Erythroblast (primary cell): ENCODE measurements at regions not wholly inside any gene's neighbourhood (a gene's known extent, or its start where the extent isn't known, plus 50 kb on each side); places are given as distances from the start of the nearest gene placed in this dataset.

Experiments used
- DNase-seq, 2 experiments: peaks; one replicate each; lab custom pipeline; 2025; lab: John Stamatoyannopoulos, UW
- GATA1 ChIP-seq: IDR thresholded peaks from 2 replicates; pipeline ENCODE4 v1.6.1; 2011; ENCODE audit warnings: low read depth, mild to moderate bottlenecking, control low read depth, low read length, moderate library complexity
- POLR2A ChIP-seq: IDR thresholded peaks from 2 replicates; pipeline ENCODE4 v1.6.1; 2011; ENCODE audit warnings: mild to moderate bottlenecking, low read length

- DNase-seq, result no peak
- TF ChIP-seq POLR2A (no peak), GATA1 (no peak)
Observed at GRCh38 chr7:156000601-156001396, 188.5 kb upstream of the SHH start.

DNA sequence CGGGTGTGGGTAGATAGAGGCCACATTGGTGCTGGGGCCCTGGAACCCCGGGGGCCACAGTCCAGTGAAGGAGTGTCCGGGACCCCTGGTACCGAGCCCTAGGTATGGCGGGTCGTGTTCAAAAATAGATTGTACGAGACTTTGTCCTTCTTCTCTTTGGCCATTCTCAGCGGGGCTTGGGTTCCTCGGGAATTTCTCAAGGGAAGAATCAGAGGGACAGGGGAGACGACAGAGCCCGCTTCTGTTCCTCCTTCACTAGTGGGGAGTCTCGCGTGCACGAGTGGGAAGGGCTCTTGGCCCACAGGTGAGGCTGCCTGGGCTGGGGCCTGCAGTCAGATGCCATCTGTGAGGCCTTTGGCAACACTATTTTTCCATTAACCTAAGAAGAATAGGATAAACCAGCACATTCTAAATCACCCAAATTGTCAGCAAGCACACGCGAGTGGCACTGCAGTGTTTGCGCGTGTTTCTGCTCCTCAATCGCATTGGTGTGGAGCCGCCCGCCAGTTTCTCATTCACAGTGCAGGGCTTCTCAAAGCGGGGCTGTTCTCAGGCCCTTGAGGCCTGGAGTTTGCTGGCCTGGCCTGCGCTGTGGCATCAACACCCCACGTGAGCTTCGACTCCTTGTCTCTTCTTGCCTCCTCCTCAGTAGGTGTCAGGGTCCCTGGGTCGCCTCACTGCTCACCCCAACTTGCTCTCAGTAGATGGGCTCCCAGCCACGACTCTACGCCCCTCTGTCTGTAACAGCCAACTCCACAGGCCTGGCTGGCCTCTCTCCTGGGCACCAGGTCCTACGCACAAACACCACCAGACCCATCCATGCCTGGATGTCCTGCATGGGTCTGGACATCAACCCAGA is 187.6 kb upstream of the SHH start:
- no peak for TF ChIP-seq POLR2A
- no peak for TF ChIP-seq GATA1
- DNase-seq, result no peak

DNA sequence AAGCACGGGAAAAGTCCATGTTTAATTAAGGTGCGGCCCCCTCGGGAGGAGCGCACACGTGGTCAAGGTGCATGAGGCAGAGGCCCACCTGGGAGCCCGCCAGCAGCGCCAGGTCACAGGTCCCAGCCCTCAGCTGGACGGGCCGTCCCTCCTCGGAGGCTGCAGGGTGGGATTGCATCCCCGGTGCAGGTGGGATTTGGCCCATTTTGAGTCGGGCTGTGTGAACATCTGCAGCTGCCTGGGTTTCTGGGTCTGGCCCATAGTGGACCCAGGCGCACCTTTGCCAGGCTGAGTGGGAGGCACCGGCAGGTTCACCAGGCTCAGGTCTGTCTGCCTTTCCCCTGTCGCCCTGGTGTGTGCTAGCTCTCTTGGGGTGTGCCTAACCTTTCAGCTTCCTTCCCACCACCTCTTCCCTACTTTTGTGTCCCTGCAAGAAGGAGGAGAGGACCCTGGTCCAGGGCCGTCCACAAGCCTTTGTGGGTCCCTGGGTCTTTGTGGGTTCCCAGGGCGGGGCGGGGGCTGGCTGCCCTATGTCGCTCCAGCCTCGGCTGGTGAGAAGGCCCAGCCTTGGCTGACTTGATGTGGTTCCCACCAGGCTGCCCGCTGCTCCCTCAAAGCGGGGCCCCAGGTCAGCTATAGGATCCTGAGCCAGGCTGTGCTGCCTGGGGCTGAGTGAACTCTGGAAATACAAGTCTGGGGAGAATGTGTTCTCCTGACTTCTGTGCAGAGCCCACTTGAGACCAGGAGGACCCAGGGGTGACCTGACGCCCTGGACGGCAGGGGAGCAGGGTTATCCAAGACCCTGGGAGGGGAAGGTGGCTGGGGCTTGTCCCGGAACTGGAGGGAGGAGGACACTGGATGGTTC is 186.7 kb upstream of the SHH start:
- no peak for DNase-seq
- TF ChIP-seq GATA1, result no peak

GRCh38 chr7:155998328-155998691 is 186.0 kb upstream of the SHH start:
- TF ChIP-seq GATA1 (no peak), POLR2A (no peak)
- no peak for DNase-seq

DNA sequence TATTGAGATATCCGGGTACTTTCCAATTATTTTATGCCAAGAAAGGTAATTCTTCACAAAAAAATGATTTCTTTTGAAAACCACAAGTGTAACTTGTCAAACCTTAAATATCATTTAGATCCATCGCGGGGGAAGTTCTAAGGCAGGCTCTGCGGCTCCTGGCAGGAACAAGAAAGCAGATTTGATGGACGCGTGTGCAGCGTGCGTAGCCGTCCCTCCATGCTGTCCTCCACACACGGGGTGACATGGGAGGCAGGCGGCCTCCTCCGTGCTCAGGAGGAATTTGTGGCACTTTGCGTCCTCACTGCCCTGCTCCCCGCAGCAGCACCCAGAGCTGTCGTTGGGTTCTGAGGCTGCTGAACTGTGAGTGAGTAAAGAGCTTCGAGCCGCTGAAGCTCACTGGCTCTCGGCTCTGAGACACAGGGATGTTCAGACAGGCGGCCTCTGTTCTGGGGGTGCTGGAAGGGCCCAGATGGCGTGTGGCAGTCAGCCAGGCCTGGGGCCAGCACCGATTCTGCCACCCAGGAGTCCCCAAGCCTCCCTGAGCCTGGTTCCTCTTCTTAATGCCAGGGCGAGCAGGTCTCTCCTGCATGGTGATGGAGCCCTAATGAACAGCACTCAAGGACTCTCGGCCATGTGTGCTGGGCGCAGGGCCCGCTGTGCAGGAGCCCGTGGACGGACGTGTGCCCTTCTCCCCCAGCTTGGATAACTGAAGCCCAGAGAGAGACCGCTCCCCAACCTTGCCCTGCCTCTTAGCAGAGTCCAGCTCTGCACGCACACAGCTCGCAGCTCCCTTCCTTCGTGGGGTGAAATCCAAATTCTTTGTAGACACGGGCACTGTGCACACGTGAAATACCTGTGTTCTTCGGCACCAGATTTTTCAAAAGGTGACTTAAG is 185.4 kb upstream of the SHH start:
- DNase-seq, result no peak
- TF ChIP-seq POLR2A (no peak), GATA1 (no peak)

DNA sequence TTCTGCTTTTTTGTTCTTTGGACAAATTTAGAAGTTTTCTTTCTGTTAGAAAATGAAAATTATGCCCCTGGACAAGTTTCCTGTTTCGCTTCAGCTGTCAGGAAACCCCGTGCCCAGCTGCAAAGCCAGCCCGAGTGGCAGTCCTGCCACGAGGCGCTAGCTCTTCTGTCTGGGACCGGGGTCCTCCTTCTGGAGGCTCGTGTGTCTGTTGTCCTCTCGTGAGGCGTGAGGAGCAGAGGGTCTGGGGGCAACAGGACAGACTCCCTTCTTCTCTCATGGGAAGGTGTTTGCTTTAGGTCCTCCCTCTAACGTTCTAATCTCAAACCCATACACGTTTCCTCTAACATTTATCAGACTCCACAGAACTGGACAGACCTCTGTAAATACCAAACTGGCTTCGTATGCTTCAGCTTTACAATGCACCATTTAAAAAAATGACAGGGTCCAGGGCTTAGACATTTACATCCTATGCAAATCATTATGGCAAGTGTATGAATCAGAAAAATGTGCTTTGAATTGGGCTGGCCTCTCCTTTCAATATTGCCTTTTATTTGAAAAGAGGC is 184.5 kb upstream of the SHH start:
- TF ChIP-seq POLR2A (no peak), GATA1 (no peak)
- no peak for DNase-seq

GRCh38 chr7:155995183-155995612 is 182.9 kb upstream of the SHH start:
- no peak for TF ChIP-seq POLR2A
- no peak for TF ChIP-seq GATA1
- DNase-seq, result no peak

DNA sequence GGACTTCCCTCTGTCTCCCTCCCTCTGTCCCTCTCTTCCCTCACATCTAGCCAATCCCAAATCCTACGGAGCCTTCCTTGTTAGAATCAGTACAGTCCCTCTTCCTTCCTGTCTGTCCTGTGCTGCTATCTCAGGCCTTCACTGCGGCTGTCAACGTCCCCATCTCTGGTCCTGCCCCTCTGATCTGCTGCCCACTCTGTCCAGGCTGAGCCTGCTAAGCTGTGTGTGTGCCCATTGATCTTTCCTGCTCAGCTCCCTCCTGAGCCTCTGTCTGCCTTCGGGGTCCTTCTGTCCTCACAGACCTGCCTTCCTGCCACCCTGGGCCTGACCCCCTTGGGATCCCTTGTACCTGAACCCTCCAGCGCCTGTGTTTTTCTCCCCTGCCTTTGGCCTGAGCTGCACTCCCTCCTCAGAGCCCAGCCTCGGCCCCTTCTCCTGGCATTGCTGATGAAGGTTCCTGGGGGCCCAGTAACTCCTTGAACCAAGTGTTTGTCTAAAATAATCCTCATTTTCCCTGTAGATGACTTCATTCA is 182.1 kb upstream of the SHH start:
- no peak for DNase-seq
- TF ChIP-seq GATA1 (no peak), POLR2A (no peak)

GRCh38 chr7:155993420-155994278 is 181.4 kb upstream of the SHH start:
- DNase-seq, result no peak
- no peak for TF ChIP-seq GATA1
- no peak for TF ChIP-seq POLR2A

DNA sequence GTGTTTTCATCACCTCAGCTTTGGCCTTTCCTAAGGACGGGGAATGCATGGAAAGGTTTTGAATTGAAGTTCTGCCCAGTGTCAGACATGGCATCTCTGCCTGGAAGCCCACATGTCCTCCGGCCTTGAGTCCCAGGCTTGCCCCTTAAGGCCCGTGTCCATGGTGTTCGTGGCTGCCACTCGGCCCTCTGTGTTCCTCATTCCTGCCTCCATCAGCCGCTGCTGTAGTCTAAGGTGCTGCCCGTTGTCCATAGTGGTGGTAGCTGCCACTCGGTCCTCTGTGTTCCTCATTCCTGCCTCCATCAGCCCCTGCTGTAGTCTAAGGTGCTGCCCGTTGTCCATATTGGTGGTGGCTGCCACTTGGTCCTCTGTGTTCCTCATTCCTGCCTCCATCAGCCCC is 180.7 kb upstream of the SHH start:
- DNase-seq, result no peak
- TF ChIP-seq GATA1, result no peak
- TF ChIP-seq POLR2A, result no peak

DNA sequence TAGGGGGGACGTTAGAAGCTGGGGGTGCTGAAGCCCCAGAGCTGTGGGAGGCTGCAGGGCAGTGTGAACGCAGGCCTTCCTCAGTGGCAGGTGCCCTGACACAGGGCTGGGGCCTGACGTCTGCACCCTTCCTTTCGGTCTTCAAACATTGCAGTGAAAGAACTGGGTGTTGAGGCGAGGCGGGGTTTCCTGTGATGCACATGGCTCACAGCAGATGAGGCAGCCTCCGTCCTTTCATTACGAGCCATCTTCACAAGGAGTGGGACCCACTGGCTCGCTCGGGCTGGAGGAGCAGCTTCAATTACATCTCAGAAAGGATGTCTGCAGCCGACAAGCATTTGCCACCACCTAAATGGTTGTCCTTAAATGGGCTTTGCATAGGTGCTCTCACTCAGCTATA is 180.3 kb upstream of the SHH start:
- TF ChIP-seq GATA1 (no peak), POLR2A (no peak)
- DNase-seq, result no peak
